ENCODE measurements at regions not wholly inside any gene's neighbourhood (a gene's known extent, or its start where the extent isn't known, plus 50 kb on each side); places are given as distances from the start of the nearest gene placed in this dataset.

GRCh38 chr3:177439694-177440269 lies 242.5 kb upstream of the TBL1XR1 start:
- TF ChIP-seq POLR2AphosphoS5 (IDR thresholded peaks at IDR 0.05) (no peak), EP300 (IDR thresholded peaks at IDR 0.05) (peak; percentile 25), CTCF (IDR thresholded peaks at IDR 0.05) (no peak)
